Hematopoietic multipotent progenitor cell treated with erythropoietin and hydrocortisone succinate and interleukin-3 and kit ligand, for 8 days (in vitro differentiated cells): ENCODE measurements at regions not wholly inside any gene's neighbourhood (a gene's known extent, or its start where the extent isn't known, plus 50 kb on each side); places are given as distances from the start of the nearest gene placed in this dataset.

Experiments used
- DNase-seq: peaks from one replicate; pipeline ENCODE4 v3.0.0-alpha.2; 2015

DNA sequence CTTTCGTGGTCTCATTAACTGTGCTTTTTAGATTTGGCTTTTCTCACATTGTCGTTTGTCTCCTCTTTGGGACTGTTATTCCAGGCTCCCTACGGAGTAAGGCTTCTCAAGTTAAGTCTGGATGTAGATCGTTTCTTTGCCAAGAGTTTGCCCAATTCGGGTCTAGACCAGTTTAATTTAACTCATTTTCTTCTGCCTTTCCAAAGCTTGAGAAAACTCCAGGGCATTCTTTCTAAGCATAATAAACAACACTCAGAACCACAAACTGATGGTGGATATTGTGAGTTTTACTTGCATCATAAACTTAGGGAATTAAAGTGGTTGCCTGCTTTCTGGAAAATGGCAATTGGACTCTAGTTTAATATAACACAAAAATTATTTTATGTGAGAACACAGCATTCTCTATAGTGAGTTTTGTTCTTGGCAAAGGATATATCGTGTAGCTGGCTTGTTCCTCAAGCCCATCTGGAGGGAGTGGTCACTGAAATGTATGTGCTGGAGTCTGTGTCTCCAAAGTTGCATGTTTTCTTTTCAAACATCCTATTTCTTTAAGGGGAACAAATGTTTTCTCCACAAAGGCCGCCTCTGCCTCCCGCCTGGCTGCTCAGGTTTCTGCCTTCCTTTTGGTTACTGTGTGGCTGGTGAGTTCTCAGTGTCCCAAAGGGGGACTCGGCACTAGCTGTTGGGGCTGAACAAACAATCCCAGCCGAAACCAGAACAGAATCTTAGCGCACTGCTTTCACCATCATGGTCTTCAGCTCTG is 211.3 kb upstream of the FBN2 start:
- no peak for DNase-seq

DNA sequence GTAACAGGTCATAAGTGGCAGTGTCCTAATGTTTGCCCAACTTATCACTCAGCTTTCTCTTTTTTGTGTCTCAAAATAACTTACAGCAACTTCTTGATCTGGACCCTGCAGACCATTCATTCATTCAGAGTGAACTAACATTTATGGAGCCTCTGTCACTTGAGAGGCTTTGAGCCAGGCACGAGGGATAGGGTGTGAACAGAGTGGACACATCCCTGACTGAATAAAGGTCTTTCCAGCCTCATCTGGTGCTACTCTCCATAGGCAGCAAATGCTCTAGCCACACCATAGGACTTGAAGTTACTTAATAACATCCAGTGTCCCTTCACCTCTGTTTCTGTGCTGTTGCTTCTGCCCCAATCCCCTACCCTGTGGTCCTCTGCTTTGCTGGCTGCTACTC is 212.1 kb upstream of the FBN2 start:
- DNase-seq, result no peak

- no peak for DNase-seq
These were observed 207.9 kb upstream of the SLC27A6 start for GRCh38 chr5:128757196-128757959.

DNA sequence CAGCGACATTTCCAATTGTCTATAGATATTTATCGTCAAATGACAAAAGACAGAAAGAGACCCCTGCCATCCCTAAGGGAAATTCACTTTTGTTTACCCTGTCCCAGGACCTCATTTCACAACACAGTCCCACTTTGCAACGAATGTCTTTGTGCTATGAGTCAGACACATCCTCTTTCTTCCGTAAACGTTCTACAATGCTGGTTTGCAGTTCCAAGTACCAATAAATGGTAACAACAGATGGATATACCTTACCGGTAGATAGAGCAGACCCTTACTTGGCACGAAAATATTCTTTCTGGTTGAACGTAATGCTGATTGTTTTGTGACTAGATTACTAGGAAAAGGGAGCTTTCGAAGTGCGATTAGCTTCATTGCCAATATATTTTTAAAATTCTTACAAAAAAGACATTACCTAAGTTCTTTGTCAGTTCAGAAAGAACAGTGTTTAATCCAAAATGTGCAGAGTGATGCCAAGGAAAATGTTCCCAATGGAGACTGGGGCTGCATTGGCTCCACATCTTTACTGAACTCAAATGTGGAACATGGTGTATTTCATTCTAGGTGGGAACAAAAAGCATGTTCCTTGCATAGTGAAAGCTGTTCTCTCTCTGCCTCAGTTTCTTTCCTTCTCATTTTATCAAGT is 202.5 kb upstream of the SLC27A6 start:
- DNase-seq, result no peak

GRCh38 chr5:128763321-128763720 is 202.0 kb upstream of the SLC27A6 start:
- no peak for DNase-seq

DNA sequence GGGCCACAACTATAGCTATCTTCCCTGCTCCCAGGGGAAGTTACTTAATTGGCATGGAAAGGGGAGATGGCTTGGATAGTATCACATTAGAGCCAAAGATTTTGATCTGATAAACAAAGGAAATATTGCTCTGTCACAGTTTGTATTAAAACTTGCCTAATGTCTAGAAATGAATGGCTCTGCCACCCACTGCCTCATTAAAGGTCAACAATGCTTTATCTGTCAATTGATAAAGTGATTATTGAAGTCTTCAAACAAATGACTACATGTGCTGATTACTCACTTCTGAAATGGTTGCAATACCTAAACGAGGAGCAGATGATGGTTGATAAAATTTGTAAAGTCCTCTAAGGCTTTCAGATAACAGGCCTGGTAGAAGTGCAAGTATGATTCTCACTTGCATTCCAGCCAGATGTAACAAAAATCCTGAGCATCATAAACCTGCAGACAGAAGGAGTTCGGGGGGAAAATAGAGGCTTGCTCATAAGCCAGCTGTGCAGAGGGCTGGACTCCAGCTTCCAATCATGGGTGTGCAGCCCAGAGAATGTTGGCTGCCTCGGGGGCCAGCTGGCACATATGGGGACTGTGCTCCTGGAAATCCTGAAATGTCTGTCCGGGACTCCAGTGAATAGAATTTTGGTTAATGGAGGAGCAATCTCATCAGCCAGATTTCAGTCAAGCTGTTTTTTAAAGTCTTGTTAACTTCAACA is 200.5 kb upstream of the SLC27A6 start:
- DNase-seq, result no peak

DNA sequence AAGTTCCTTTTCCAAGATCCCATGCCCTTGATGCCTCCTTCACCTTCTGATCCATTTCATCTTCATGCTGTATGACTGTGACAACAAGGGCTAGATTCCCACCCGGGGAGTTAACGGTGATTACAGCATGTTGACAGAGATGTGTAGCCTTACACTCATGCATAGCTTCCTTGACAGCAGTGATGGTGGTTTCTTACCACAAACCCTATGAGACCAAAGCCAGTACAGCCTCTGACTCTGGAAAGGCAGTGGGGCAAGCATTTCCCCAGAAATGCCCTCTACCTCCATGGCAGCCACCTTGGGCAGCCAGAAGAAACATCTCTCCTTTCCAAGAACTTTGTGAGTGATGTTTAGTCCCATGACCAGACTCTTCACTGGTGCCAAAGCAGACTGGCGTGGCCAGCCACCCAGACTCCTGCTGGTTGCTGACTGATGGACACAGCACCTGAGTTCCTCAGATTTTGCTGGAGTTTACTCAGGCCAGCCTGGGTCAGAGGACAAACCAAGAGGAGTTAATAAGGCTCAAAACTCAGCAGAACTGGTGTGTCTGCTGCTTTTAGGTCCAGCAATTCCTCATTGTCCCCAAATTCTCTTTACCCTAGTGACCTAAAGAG is 199.7 kb upstream of the SLC27A6 start:
- DNase-seq, result no peak

GRCh38 chr5:128766406-128766805 is 198.9 kb upstream of the SLC27A6 start:
- DNase-seq, result no peak

- DNase-seq, result no peak
These were observed 194.4 kb upstream of the SLC27A6 start for GRCh38 chr5:128770907-128771306.

DNA sequence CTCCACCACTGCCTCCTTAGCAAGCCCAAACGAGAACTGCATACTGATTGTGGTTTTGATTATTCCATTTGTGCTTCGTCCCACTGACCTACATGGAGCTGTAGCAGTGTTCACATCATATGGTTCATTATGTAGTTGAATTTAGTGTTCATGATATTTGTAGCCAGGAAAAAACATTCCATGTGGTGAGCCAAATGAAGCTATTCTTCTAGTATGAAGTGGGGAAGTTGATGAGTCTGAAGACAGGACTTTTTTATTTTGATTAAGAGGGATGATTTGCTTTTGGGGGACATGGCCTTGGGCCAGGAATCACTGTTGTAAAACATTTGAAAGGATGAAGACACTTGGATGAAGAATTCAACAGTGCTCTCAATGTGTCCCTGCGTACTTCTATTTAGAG is 192.9 kb upstream of the SLC27A6 start:
- DNase-seq, result no peak

DNA sequence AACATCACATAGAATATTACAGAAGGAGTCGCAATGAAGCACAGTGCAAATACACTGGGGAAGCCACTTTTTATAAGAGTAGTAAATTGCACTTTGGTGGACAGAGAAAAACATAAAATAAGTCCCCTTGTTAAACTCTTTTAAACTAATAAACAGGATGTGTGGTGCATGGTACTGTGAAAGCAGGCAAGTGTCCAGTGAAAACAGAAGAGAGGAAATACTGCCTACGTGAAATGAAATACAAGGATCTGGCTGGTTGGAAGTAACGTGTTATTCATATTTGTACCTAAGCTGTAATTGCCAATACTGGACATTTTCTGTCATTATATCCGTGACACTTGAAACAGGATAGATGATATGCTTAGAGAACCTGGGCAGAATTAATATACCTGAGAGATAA is 191.9 kb upstream of the SLC27A6 start:
- DNase-seq, result no peak

DNA sequence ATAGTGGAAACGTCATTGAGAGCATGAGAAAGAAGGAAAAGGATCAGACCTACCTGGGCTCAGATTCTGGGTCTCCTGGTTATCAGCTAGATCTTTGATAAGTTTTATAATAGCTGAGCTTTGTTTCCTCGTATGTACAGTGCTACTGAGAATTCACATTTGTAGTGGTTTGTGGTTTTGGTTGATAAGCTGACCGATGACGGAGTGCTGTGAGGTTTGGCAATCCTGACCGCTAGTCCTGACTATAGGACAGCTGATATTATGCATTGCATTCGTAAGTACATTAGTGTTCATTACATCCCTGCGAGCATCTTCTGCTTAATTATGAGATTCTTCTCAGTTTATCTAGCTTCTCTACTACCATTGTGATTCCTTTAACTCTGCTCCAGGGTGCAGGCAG is 190.7 kb upstream of the SLC27A6 start:
- peak; percentile 10 for DNase-seq

GRCh38 chr5:128775558-128775957 is 189.7 kb upstream of the SLC27A6 start:
- no peak for DNase-seq

- no peak for DNase-seq
These were observed 188.2 kb upstream of the SLC27A6 start for GRCh38 chr5:128777052-128777451.

DNA sequence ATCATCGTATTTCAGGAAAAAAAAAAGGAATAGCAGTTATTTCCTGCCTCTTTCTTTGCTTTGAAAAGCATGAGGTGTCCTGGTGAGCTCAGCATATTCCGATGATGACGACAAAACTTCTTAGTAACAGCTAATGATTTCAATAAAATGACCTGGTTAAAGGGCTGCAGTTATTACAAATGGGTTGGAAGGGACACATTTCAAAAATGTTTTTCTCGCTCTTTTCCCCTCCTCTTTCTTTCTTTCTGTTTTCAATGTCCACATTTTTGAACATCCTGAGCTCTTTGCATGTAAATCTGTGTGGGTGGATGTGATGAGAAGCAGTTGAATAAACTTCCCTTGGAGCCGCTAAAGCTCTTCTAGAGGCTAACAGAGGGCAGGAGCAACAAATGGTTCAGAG is 186.8 kb upstream of the SLC27A6 start:
- no peak for DNase-seq

- DNase-seq, result no peak
These were observed 182.8 kb upstream of the SLC27A6 start for GRCh38 chr5:128782446-128782845.

DNA sequence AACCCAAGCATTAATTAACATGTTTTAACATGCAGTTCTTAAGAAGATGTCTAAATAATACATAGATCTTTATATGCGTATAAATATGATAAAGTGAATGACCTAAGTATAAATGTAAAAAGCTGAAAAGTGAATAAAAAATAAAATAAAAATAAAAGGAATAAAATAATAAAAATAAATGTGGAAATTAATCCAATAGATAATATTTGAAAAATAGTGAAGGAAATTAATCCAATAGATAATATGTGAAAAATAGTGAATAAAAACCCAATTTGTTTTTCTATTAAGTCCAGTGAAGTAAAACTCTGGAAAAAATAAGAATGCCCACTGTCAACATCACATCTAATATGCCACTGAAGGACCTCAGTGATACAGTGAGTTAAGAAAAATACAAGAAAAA is 180.6 kb upstream of the SLC27A6 start:
- no peak for DNase-seq

DNA sequence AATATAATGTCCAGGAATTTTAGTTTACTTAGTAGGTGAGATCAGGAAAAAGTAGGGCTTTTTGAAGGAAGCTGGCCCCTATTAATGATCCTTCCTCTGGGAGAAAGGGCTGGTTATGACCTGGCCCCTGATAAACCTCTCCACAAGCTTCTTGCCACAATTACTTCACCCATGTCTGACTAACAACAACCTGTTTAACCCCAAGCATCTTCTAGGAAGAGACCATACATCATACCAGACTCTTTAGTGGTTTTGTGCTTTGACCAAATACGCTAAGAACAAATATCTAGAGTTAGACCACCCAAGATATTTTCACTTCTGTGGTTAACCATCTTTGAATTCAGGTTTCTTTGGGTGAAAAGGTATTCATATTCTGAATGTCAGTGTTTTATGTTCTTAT is 174.0 kb upstream of the SLC27A6 start:
- no peak for DNase-seq

DNA sequence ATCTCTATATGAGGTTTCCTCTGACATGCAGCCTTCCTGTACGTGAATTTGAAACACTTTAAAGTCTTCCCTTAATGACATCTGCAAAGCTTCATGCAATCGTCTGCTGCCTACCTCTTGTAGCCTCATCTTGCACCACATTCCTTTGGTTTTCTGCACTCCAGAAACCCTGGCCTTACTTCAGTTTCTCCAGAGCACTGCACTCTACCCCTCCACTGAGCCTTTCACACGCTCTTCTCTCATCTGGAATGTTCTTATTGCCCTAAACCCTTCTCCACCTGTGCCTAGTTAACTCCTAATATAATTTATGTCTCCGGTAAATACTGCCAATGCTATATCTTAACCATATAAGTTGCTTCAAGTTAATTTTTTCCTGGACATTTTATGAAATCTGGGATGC is 168.8 kb upstream of the SLC27A6 start:
- DNase-seq, result no peak

DNA sequence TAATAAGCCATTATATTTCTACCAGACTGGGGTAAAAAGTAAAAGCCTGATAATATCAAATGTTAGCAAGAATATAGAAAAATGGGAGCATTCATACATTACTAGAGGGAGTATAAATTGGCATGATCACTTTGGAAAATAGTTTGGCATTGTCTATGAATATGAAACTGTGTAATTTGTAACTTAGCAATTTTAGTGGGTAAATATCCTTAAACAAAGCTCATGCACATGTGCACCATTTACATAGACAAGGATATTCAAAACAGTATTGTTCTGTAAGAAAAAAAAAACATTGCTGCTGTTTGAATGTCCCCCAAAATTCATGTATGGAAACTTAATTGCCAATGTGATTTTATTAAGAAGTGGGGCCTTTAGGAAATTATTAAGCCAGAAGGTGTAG is 166.4 kb upstream of the SLC27A6 start:
- DNase-seq, result no peak

DNA sequence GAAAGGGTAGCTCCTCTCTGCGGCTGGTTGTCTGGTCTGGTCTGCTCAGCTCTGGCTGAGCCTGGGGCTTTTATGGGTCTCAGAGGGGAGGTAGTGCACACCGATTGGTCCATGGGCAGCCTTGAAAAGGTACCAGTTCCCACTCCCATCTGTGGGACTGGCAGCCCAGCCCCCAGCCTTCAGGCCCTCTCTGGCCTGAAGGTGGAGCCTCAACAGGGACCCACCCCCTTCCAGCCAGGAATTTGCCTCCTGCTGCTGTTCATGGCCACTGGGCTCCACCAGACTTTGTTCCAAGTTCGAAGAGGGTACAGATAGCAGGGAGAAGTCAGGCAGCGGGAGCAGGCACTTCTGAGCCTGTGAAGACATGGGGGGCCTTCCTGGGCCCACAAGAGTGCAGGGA is 165.3 kb upstream of the SLC27A6 start:
- no peak for DNase-seq

DNA sequence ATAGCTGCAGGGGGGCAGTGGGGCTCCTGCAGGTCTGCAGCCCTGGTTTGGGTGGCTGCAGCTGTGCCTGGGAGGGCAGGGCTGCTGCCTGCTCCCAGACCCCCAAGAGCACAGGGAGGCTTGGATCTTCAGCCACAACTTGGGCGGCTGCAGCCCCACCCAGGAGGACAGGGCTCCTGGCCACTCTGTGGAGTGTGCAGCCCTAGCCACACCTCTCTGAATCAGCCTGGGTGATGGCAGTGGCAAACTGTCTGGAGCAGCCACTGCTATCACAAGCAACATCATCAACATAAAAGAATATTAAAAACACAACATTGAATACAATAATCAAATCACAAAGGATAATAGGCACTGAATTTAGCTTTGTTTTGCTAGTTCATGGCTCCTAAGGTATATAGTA is 164.9 kb upstream of the SLC27A6 start:
- DNase-seq, result no peak
